ENCODE measurements at regions not wholly inside any gene's neighbourhood (a gene's known extent, or its start where the extent isn't known, plus 50 kb on each side); places are given as distances from the start of the nearest gene placed in this dataset.
"Not testable (repeated sequence)": the region's sequence is repeated elsewhere in the genome, so short reads cannot be mapped to it uniquely, and the experiment has no call there.

GRCh38 chr9:82052081-82052480, 63.5 kb downstream of the SPATA31D1 start:
- DNase-seq (ENCODE audit: low spot score), result no peak
- in situ Hi-C loops (cut with MboI; ENCODE audit: low pct_unique_long_range_greater_than_20kb, low sequenced_read_pairs, unreplicated experiment), result no loop called here
- TF ChIP-seq CTCF (IDR thresholded peaks at IDR 0.05; ENCODE audit: extremely low read depth, insufficient read depth, missing control alignments), result no peak

- DNase-seq (ENCODE audit: low spot score), result no peak
- in situ Hi-C loops (cut with MboI; ENCODE audit: low pct_unique_long_range_greater_than_20kb, low sequenced_read_pairs, unreplicated experiment), result no loop called here
- no peak for TF ChIP-seq CTCF (IDR thresholded peaks at IDR 0.05; ENCODE audit: extremely low read depth, insufficient read depth, missing control alignments)
Observed at GRCh38 chr9:82054264-82055015, 65.9 kb downstream of the SPATA31D1 start.

GRCh38 chr9:82057805-82058204, 69.2 kb downstream of the SPATA31D1 start:
- DNase-seq (ENCODE audit: low spot score), result no peak
- TF ChIP-seq CTCF (IDR thresholded peaks at IDR 0.05; ENCODE audit: extremely low read depth, insufficient read depth, missing control alignments), result no peak
- in situ Hi-C loops (cut with MboI; ENCODE audit: low pct_unique_long_range_greater_than_20kb, low sequenced_read_pairs, unreplicated experiment), result no loop called here

- DNase-seq (ENCODE audit: low spot score); in situ Hi-C loops (cut with MboI; ENCODE audit: low pct_unique_long_range_greater_than_20kb, low sequenced_read_pairs, unreplicated experiment): not testable (repeated sequence)
- TF ChIP-seq CTCF (IDR thresholded peaks at IDR 0.05; ENCODE audit: extremely low read depth, insufficient read depth, missing control alignments), result peak; percentile 2
Observed at GRCh38 chr9:82061801-82062200, 73.2 kb downstream of the SPATA31D1 start.

- in situ Hi-C loops (cut with MboI; ENCODE audit: low pct_unique_long_range_greater_than_20kb, low sequenced_read_pairs, unreplicated experiment), result no loop called here
- no peak for DNase-seq (ENCODE audit: low spot score)
- TF ChIP-seq CTCF (IDR thresholded peaks at IDR 0.05; ENCODE audit: extremely low read depth, insufficient read depth, missing control alignments), result no peak
Observed at GRCh38 chr9:82062245-82062644, 73.7 kb downstream of the SPATA31D1 start.

GRCh38 chr9:82073551-82074543, 85.3 kb downstream of the SPATA31D1 start:
- in situ Hi-C loops (cut with MboI; ENCODE audit: low pct_unique_long_range_greater_than_20kb, low sequenced_read_pairs, unreplicated experiment), result no loop called here
- DNase-seq (ENCODE audit: low spot score), result no peak
- TF ChIP-seq CTCF (IDR thresholded peaks at IDR 0.05; ENCODE audit: extremely low read depth, insufficient read depth, missing control alignments), result no peak

Measured in GM13977 (cell line).